ENCODE measurements at regions not wholly inside any gene's neighbourhood (a gene's known extent, or its start where the extent isn't known, plus 50 kb on each side); places are given as distances from the start of the nearest gene placed in this dataset.
"Not testable (repeated sequence)": the region's sequence is repeated elsewhere in the genome, so short reads cannot be mapped to it uniquely, and the experiment has no call there.

- no peak for DNase-seq
- TF ChIP-seq POLR2A (IDR thresholded peaks at IDR 0.05; ENCODE audit: low read length) (no peak), GATA1 (IDR thresholded peaks at IDR 0.05; ENCODE audit: low read depth, low read length) (no peak)
Observed at GRCh38 chr11:38968951-38969350, 2370.9 kb upstream of the RAG2 start.

GRCh38 chr11:38952698-38953097 is 2354.7 kb upstream of the RAG2 start:
- TF ChIP-seq POLR2A (IDR thresholded peaks at IDR 0.05; ENCODE audit: low read length) = no peak
- no peak for TF ChIP-seq GATA1 (IDR thresholded peaks at IDR 0.05; ENCODE audit: low read depth, low read length)
- DNase-seq = no peak

- DNase-seq = no peak
- TF ChIP-seq POLR2A (IDR thresholded peaks at IDR 0.05; ENCODE audit: low read length) (no peak), GATA1 (IDR thresholded peaks at IDR 0.05; ENCODE audit: low read depth, low read length) (no peak)
Observed at GRCh38 chr11:38950867-38951266, 2352.8 kb upstream of the RAG2 start.

GRCh38 chr11:38948392-38948791 is 2350.4 kb upstream of the RAG2 start:
- TF ChIP-seq POLR2A (IDR thresholded peaks at IDR 0.05; ENCODE audit: low read length) = no peak
- DNase-seq = no peak

- TF ChIP-seq GATA1 (IDR thresholded peaks at IDR 0.05; ENCODE audit: low read depth, low read length) (no peak), POLR2A (IDR thresholded peaks at IDR 0.05; ENCODE audit: low read length) (no peak)
- DNase-seq = no peak
Observed at GRCh38 chr11:38937709-38938108, 2339.7 kb upstream of the RAG2 start.

GRCh38 chr11:38935941-38936340 is 2337.9 kb upstream of the RAG2 start:
- DNase-seq = no peak
- TF ChIP-seq POLR2A (IDR thresholded peaks at IDR 0.05; ENCODE audit: low read length) = no peak
- no peak for TF ChIP-seq GATA1 (IDR thresholded peaks at IDR 0.05; ENCODE audit: low read depth, low read length)

GRCh38 chr11:38927993-38928392 is 2330.0 kb upstream of the RAG2 start:
- no peak for DNase-seq
- TF ChIP-seq POLR2A (IDR thresholded peaks at IDR 0.05; ENCODE audit: low read length) (no peak), GATA1 (IDR thresholded peaks at IDR 0.05; ENCODE audit: low read depth, low read length) (no peak)

- DNase-seq = no peak
- TF ChIP-seq POLR2A (IDR thresholded peaks at IDR 0.05; ENCODE audit: low read length) = no peak
- no peak for TF ChIP-seq GATA1 (IDR thresholded peaks at IDR 0.05; ENCODE audit: low read depth, low read length)
Observed at GRCh38 chr11:38924644-38925043, 2326.6 kb upstream of the RAG2 start.

- DNase-seq = no peak
- no peak for TF ChIP-seq GATA1 (IDR thresholded peaks at IDR 0.05; ENCODE audit: low read depth, low read length)
- TF ChIP-seq POLR2A (IDR thresholded peaks at IDR 0.05; ENCODE audit: low read length) = no peak
Observed at GRCh38 chr11:38900211-38900610, 2302.2 kb upstream of the RAG2 start.

GRCh38 chr11:38894201-38894600 is 2296.2 kb upstream of the RAG2 start:
- DNase-seq = not testable (repeated sequence)

GRCh38 chr11:38884145-38884865 is 2286.3 kb upstream of the RAG2 start:
- no peak for DNase-seq
- TF ChIP-seq GATA1 (IDR thresholded peaks at IDR 0.05; ENCODE audit: low read depth, low read length) = no peak
- no peak for TF ChIP-seq POLR2A (IDR thresholded peaks at IDR 0.05; ENCODE audit: low read length)

- no peak for DNase-seq
- TF ChIP-seq POLR2A (IDR thresholded peaks at IDR 0.05; ENCODE audit: low read length) = no peak
- no peak for TF ChIP-seq GATA1 (IDR thresholded peaks at IDR 0.05; ENCODE audit: low read depth, low read length)
Observed at GRCh38 chr11:38867338-38867737, 2269.3 kb upstream of the RAG2 start.

GRCh38 chr11:38865922-38866321 is 2267.9 kb upstream of the RAG2 start:
- TF ChIP-seq POLR2A (IDR thresholded peaks at IDR 0.05; ENCODE audit: low read length) (no peak), GATA1 (IDR thresholded peaks at IDR 0.05; ENCODE audit: low read depth, low read length) (no peak)
- DNase-seq = no peak

- no peak for DNase-seq
- no peak for TF ChIP-seq POLR2A (IDR thresholded peaks at IDR 0.05; ENCODE audit: low read length)
- TF ChIP-seq GATA1 (IDR thresholded peaks at IDR 0.05; ENCODE audit: low read depth, low read length) = no peak
Observed at GRCh38 chr11:38842991-38843390, 2245.0 kb upstream of the RAG2 start.

- no peak for DNase-seq
- TF ChIP-seq POLR2A (IDR thresholded peaks at IDR 0.05; ENCODE audit: low read length) (no peak), GATA1 (IDR thresholded peaks at IDR 0.05; ENCODE audit: low read depth, low read length) (no peak)
Observed at GRCh38 chr11:38839071-38839470, 2241.0 kb upstream of the RAG2 start.

- no peak for TF ChIP-seq GATA1 (IDR thresholded peaks at IDR 0.05; ENCODE audit: low read depth, low read length)
- no peak for TF ChIP-seq POLR2A (IDR thresholded peaks at IDR 0.05; ENCODE audit: low read length)
- no peak for DNase-seq
Observed at GRCh38 chr11:38835966-38836365, 2237.9 kb upstream of the RAG2 start.
